Vagina (tissue), 2 donors: ENCODE measurements at regions not wholly inside any gene's neighbourhood (a gene's known extent, or its start where the extent isn't known, plus 50 kb on each side); places are given as distances from the start of the nearest gene placed in this dataset.
A peak's percentile ranks its signal among the peaks of the same experiment; 100 is the strongest.

ENCODE experiments used
- DNase-seq, 2 donors: peaks; one replicate each; pipeline ENCODE4 v3.0.0-alpha.2; 2017; ENCODE audit errors: extremely low spot score in 2 of 2
- H3K27ac ChIP-seq: fragments of 200-600 bp; sonication (generic); one replicate; pipeline ENCODE4 v1.5.1; 2019
- H3K27me3 ChIP-seq: fragments of 200-600 bp; sonication (generic); one replicate; pipeline ENCODE4 v1.5.1; 2019
- H3K36me3 ChIP-seq, 2 donors: fragments of 200-600 bp; sonication (generic); one replicate each; pipeline ENCODE4 v1.5.1; 2017 to 2019
- H3K4me1 ChIP-seq: fragments of 200-600 bp; sonication (generic); one replicate; pipeline ENCODE4 v1.5.1; 2019
- H3K4me3 ChIP-seq, 2 donors: fragments of 200-600 bp; sonication (generic); 1 replicate in 1 of 2; 2 replicates in 1 of 2; pipeline ENCODE4 v1.5.1; 2016 to 2019
- H3K9me3 ChIP-seq: fragments of 200-600 bp; sonication (generic); one replicate; pipeline ENCODE4 v1.5.1; 2019
- POLR2A ChIP-seq, 2 donors: fragments of 450-650 bp; IDR thresholded peaks; one replicate each; pipeline ENCODE4 v1.6.1; 2017; ENCODE audit warnings: antibody characterized with exemption in 2 of 2, mild to moderate bottlenecking in 2 of 2, moderate library complexity in 2 of 2
- POLR2AphosphoS5 ChIP-seq, 2 donors: sonication (generic); formaldehyde crosslinking; IDR thresholded peaks; one replicate each; pipeline ENCODE4 v1.9.0; 2017; ENCODE audit warnings: antibody characterized with exemption in 2 of 2, mild to moderate bottlenecking in 2 of 2, low read depth in 1 of 2; ENCODE audit not compliant: insufficient read depth in 1 of 2
- intact Hi-C: fragments of 100-400 bp; cut with DNase I; formaldehyde crosslinking; loops from one replicate; pipeline ENCODE4 v1.15.1; 2023
- TF ChIP-seq, protein P1 (sequence below), 3 experiments: fragments of 450-650 bp in 2 of 3; fragments of 200-600 bp in 1 of 3; sonication (generic) in 1 of 3; IDR thresholded peaks; one replicate each; pipeline ENCODE4 v1.5.1; 2017 to 2019; ENCODE audit warnings: antibody characterized with exemption in 3 of 3, mild to moderate bottlenecking in 2 of 3, moderate library complexity in 2 of 3

DNA sequence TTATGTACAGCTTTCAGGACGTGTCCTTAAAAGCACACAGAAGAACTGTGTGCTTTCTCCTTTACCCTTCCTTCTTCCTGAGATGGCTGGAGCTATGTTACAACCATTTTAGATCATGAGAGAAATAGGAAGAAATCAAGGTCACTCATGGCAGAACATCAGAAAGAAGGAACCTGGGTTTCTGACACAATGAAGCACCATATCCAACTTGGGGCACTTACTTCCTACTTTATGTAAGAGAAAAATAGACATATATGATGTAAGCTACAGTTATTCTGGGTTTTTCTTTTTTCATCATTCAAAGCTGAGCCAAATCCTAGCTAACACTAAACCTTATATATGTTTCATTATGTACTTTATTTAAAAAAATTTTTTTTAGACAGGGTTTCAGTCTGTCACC lies 79.5 kb downstream of the FAM161A start:
- no peaks in the 10 kb centered on the region for H3K4me1 ChIP-seq
- no peaks in the 10 kb centered on the region for H3K36me3 ChIP-seq
- no peaks in the 10 kb centered on the region for H3K27me3 ChIP-seq
- no peaks in the 10 kb centered on the region for H3K9me3 ChIP-seq
- no peak for TF ChIP-seq POLR2A (IDR thresholded peaks at IDR 0.05)
- TF ChIP-seq POLR2AphosphoS5 (IDR thresholded peaks at IDR 0.05; ENCODE audit: insufficient read depth in 1 of 2, low read depth in 1 of 2): no peak
- TF ChIP-seq, protein P1, sequence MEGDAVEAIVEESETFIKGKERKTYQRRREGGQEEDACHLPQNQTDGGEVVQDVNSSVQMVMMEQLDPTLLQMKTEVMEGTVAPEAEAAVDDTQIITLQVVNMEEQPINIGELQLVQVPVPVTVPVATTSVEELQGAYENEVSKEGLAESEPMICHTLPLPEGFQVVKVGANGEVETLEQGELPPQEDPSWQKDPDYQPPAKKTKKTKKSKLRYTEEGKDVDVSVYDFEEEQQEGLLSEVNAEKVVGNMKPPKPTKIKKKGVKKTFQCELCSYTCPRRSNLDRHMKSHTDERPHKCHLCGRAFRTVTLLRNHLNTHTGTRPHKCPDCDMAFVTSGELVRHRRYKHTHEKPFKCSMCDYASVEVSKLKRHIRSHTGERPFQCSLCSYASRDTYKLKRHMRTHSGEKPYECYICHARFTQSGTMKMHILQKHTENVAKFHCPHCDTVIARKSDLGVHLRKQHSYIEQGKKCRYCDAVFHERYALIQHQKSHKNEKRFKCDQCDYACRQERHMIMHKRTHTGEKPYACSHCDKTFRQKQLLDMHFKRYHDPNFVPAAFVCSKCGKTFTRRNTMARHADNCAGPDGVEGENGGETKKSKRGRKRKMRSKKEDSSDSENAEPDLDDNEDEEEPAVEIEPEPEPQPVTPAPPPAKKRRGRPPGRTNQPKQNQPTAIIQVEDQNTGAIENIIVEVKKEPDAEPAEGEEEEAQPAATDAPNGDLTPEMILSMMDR (IDR thresholded peaks at IDR 0.05): no peak
- intact Hi-C loops: no loop called here
- no peak for DNase-seq
- H3K4me3 ChIP-seq: no peak overlapping the region
- H3K27ac ChIP-seq: no peak overlapping the region

DNA sequence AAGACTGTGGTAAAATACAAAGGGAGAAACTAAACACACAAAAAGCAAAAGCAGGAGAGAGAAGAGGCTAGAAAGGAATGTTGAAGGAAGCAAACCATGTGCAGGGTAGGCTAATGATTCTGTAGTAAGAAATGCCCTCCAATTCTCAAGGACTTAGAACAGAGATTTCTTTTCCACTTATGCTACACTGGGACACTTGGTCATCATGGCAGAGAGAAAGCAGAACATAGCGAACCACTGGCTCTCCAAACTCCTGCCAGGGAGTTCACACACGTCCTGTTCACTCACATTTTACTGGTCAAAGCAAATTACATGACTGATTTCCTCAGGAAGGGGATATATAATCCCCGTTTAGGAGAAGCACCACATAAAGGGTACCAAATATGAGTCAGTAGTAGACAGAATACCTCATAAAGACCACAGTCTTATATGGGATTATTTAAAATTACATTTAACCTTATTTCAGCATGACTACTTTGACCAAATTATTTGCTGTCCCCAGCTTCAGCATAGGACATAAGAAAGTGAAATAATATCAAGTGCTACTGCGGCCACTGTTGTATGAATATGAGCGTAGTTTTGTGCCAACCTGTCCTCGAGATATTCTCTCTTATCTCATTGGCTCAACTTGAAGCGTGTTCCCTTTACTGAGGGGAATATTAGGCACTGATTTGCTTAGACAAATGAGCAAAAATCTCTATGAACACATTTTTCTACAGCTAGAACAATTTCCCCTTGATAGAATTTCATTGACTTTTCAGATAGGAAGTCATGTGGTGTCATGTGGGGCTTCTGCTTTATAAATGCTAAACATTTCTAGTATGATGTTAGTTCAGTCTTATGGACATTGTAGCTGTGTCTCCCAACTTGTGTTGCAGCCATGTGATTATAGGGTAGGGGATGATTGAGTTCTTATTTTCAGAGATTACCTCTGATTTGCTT lies 81.7 kb downstream of the FAM161A start:
- intact Hi-C loops: no loop called here
- Histone ChIP-seq H3K36me3 (no peaks in the 10 kb centered on the region), H3K4me1 (no peaks in the 10 kb centered on the region), H3K27me3 (no peaks in the 10 kb centered on the region), H3K4me3 (no peak overlapping the region), H3K27ac (no peak overlapping the region), H3K9me3 (no peaks in the 10 kb centered on the region)
- DNase-seq: no peak
- TF ChIP-seq, protein P1 (IDR thresholded peaks at IDR 0.05): no peak
- no peak for TF ChIP-seq POLR2A (IDR thresholded peaks at IDR 0.05)
- TF ChIP-seq POLR2AphosphoS5 (IDR thresholded peaks at IDR 0.05; ENCODE audit: insufficient read depth in 1 of 2, low read depth in 1 of 2): no peak

DNA sequence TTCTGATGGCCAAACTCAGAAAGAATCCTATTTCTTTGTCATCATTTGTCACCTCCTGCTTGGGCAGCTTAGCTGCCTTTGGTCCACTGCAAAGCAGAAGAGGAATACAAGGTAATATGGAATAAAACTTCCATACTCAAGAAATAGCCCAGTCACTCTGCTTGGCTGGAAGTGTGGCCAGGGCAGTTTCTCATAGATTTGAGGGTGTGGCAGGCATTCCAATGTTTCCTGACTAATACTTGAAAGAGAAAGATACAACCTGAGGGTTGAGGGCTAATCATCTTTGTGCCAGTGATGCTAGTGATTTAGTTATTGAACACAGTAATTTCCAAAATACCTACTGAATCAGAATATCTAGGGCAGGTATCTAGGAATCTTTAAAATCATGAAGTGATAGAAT lies 83.1 kb downstream of the FAM161A start:
- Histone ChIP-seq H3K27me3 (no peaks in the 10 kb centered on the region), H3K4me3 (no peak overlapping the region), H3K36me3 (no peaks in the 10 kb centered on the region), H3K27ac (no peak overlapping the region), H3K4me1 (no peaks in the 10 kb centered on the region), H3K9me3 (no peaks in the 10 kb centered on the region)
- intact Hi-C loops: no loop called here
- no peak for DNase-seq
- TF ChIP-seq POLR2AphosphoS5 (IDR thresholded peaks at IDR 0.05; ENCODE audit: insufficient read depth in 1 of 2, low read depth in 1 of 2): peak in 1 of 2 donors; percentile 34
- no peak for TF ChIP-seq POLR2A (IDR thresholded peaks at IDR 0.05)
- TF ChIP-seq, protein P1 (IDR thresholded peaks at IDR 0.05): no peak

DNA sequence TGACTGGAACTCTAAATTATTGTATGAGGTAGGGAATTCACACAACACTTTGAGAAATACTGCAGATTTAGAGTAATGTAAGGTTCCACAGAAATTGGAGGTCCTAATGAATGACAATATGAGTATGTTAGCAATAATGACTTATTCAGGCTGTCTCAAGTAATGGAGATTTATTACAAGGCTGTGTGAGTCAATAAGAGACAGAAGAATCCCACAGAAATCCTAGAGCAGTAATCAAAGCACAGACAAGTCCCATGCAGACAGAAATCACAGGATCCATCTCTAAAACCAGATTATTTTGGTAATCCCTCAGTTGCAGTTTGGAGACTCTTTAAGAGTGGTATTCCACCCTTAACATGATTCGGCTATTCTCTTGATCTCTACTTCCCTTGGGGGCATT lies 83.6 kb downstream of the FAM161A start:
- TF ChIP-seq POLR2A (IDR thresholded peaks at IDR 0.05) (no peak), POLR2AphosphoS5 (IDR thresholded peaks at IDR 0.05; ENCODE audit: insufficient read depth in 1 of 2, low read depth in 1 of 2) (no peak)
- TF ChIP-seq, protein P1 (IDR thresholded peaks at IDR 0.05): no peak
- Histone ChIP-seq H3K4me3 (no peak overlapping the region), H3K27ac (peak overlapping the region; percentile 9), H3K36me3 (no peaks in the 10 kb centered on the region), H3K27me3 (no peaks in the 10 kb centered on the region), H3K4me1 (no peaks in the 10 kb centered on the region), H3K9me3 (no peaks in the 10 kb centered on the region)
- intact Hi-C loops: no loop called here
- DNase-seq: no peak

DNA sequence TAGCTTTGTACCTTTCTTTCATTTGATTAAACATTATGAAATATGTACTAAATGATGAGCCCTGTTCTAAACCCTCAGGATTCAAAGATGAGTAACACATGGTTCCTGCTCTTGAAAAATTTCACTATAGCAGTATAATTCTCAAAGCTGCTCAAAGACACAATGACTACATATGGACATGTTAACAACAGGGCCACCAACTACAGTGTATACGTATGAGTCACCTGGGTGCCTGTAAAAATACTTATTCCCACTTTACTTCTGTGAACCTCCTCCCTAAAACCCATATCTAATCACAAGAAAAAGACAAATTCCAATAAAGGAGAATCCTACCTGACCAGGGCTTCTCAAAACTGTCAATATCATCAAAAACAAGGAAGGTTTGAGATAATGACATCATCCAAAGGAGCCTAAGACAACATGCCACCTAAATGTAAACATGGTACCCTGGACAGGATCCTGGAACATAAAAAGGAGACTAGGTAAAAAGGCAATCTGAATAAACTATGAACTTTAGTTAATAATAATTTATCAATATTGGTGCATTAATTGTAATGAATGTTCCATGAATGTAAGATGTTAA lies 84.7 kb downstream of the FAM161A start:
- intact Hi-C loops: loop anchor here (10.0 kb wide), 1 partner anchor 294 kb away; the partner anchor contains the start of gene USP34

More for the DNA sequence above, 84.7 kb downstream of the FAM161A start:
- TF ChIP-seq POLR2AphosphoS5 (IDR thresholded peaks at IDR 0.05; ENCODE audit: insufficient read depth in 1 of 2, low read depth in 1 of 2): no peak
- no peak for TF ChIP-seq POLR2A (IDR thresholded peaks at IDR 0.05)
- TF ChIP-seq, protein P1 (IDR thresholded peaks at IDR 0.05): no peak
- no peaks in the 10 kb centered on the region for H3K4me1 ChIP-seq
- DNase-seq: no peak
- no peaks in the 10 kb centered on the region for H3K36me3 ChIP-seq
- no peak overlapping the region for H3K27ac ChIP-seq
- no peak overlapping the region for H3K4me3 ChIP-seq
- H3K27me3 ChIP-seq: no peaks in the 10 kb centered on the region
- no peaks in the 10 kb centered on the region for H3K9me3 ChIP-seq
